ENCODE measurements at regions not wholly inside any gene's neighbourhood (a gene's known extent, or its start where the extent isn't known, plus 50 kb on each side); places are given as distances from the start of the nearest gene placed in this dataset.

DNA sequence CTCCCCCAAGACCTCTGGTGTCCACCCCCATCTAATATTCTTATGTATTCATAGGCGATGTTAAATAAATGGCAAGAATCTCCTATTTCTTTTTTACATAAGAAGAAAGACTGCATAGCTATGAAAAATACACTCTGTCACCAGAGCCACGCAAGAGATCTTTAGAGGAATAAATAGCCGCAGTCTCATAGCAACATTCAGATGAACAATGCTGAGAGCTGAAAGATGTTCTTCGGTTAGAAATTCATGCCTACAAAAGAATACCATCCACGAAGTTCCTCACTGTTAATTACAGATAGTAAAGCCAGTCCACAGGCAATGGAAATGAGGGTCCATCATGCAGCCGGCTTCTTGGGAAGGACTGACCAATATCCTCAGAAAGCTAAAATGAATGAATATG, 76.0 kb upstream of the SOD1 start:
- no peak overlapping the region for H3K4me3 ChIP-seq
- no peaks in the 10 kb centered on the region for H4K20me1 ChIP-seq (ENCODE audit: insufficient read depth, poor library complexity, severe bottlenecking)
- H3K9me3 ChIP-seq (ENCODE audit: low read depth), result no peaks in the 10 kb centered on the region
- WGBS (ENCODE audit: low lambda C conversion rate, missing lambda C conversion rate), result 84% methylated on average over 6 of the region's 6 CpGs
- H3K36me3 ChIP-seq (replicated peaks; ENCODE audit: insufficient read depth, low read depth), result no peaks in the 10 kb centered on the region
- H3K9me2 ChIP-seq (replicated peaks; ENCODE audit: insufficient read depth), result no peaks in the 10 kb centered on the region
- H3K27ac ChIP-seq, result no peak overlapping the region
- no peak for DNase-seq (ENCODE audit: low spot score)
- TF ChIP-seq, protein P1, sequence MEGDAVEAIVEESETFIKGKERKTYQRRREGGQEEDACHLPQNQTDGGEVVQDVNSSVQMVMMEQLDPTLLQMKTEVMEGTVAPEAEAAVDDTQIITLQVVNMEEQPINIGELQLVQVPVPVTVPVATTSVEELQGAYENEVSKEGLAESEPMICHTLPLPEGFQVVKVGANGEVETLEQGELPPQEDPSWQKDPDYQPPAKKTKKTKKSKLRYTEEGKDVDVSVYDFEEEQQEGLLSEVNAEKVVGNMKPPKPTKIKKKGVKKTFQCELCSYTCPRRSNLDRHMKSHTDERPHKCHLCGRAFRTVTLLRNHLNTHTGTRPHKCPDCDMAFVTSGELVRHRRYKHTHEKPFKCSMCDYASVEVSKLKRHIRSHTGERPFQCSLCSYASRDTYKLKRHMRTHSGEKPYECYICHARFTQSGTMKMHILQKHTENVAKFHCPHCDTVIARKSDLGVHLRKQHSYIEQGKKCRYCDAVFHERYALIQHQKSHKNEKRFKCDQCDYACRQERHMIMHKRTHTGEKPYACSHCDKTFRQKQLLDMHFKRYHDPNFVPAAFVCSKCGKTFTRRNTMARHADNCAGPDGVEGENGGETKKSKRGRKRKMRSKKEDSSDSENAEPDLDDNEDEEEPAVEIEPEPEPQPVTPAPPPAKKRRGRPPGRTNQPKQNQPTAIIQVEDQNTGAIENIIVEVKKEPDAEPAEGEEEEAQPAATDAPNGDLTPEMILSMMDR (IDR thresholded peaks at IDR 0.05; ENCODE audit: poor library complexity), result no peak
- TF ChIP-seq EZH2phosphoT487 (IDR thresholded peaks at IDR 0.05; ENCODE audit: low read depth, severe bottlenecking, unreplicated experiment) (no peak), EZH2 (IDR thresholded peaks at IDR 0.05; ENCODE audit: borderline replicate concordance) (no peak)
- no peaks in the 10 kb centered on the region for H3K79me2 ChIP-seq
- no peak overlapping the region for H3K4me2 ChIP-seq
- no peaks in the 10 kb centered on the region for H3K4me1 ChIP-seq (ENCODE audit: insufficient read depth)
- no peaks in the 10 kb centered on the region for H3K27me3 ChIP-seq
- H2AFZ ChIP-seq, result no peak overlapping the region

DNA sequence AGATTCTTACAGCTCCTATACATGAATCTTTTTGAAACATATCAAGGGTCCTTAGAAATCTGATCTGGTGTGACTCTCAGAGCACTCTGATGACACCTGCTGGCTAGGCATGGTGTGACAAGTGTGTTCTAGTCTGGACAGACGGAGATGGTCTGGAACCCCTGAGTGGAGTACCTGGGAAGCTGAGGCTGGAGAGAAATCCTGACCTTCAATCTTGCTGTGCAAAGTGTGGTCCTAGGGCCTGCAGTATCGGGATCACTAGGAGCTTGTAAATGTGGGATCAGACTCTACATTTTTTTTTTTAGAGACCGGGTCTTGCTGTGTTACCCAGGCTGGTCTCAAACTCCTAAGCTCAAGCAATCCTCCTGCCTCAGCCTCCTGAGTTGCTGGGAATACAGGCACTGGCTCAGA, 78.6 kb upstream of the SOD1 start:
- peak; percentile 81 for DNase-seq (ENCODE audit: low spot score)
- H3K27ac ChIP-seq, result no peak overlapping the region

DNA sequence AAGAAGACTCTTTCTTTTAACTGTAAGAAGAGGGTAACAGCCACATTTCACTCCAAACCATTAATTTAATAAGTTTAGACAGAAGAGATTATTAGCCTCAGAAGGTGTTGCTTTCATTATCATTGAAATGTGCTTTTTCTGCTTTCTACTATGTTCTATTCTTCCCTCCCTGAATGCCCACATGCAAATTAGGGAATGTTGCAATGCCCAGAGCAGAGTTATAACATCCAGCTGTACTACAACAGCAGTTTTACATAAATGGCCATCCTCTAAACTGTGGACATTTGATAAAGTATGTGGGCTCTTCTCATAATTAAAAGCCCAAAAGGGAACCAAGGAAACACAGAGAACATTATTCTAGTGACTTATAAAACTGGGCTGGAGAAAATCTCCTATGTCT, 82.2 kb upstream of the SOD1 start:
- H3K79me2 ChIP-seq, result no peaks in the 10 kb centered on the region
- no peaks in the 10 kb centered on the region for H4K20me1 ChIP-seq (ENCODE audit: insufficient read depth, poor library complexity, severe bottlenecking)
- H3K4me3 ChIP-seq, result no peak overlapping the region
- H3K27me3 ChIP-seq, result no peaks in the 10 kb centered on the region
- DNase-seq (ENCODE audit: low spot score), result no peak
- H3K9me2 ChIP-seq (replicated peaks; ENCODE audit: insufficient read depth), result no peaks in the 10 kb centered on the region
- H3K4me1 ChIP-seq (ENCODE audit: insufficient read depth), result no peaks in the 10 kb centered on the region
- no peaks in the 10 kb centered on the region for H3K36me3 ChIP-seq (replicated peaks; ENCODE audit: insufficient read depth, low read depth)
- no peak overlapping the region for H3K27ac ChIP-seq
- H3K9me3 ChIP-seq (ENCODE audit: low read depth), result no peaks in the 10 kb centered on the region
- no peak overlapping the region for H2AFZ ChIP-seq
- no peak for TF ChIP-seq EZH2phosphoT487 (IDR thresholded peaks at IDR 0.05; ENCODE audit: low read depth, severe bottlenecking, unreplicated experiment)
- no peak for TF ChIP-seq EZH2 (IDR thresholded peaks at IDR 0.05; ENCODE audit: borderline replicate concordance)
- TF ChIP-seq, protein P1 (IDR thresholded peaks at IDR 0.05; ENCODE audit: poor library complexity), result no peak
- H3K4me2 ChIP-seq, result no peak overlapping the region

More for the DNA sequence above, 78.6 kb upstream of the SOD1 start:
- H3K4me1 ChIP-seq (ENCODE audit: insufficient read depth), result no peaks in the 10 kb centered on the region
- no peak overlapping the region for H3K4me3 ChIP-seq
- H3K9me2 ChIP-seq (replicated peaks; ENCODE audit: insufficient read depth), result no peaks in the 10 kb centered on the region
- H3K36me3 ChIP-seq (replicated peaks; ENCODE audit: insufficient read depth, low read depth), result no peaks in the 10 kb centered on the region
- no peaks in the 10 kb centered on the region for H3K9me3 ChIP-seq (ENCODE audit: low read depth)
- H3K79me2 ChIP-seq, result no peaks in the 10 kb centered on the region
- H4K20me1 ChIP-seq (ENCODE audit: insufficient read depth, poor library complexity, severe bottlenecking), result no peaks in the 10 kb centered on the region
- TF ChIP-seq, protein P1 (IDR thresholded peaks at IDR 0.05; ENCODE audit: poor library complexity), result peak; percentile 90
- no peak for TF ChIP-seq EZH2phosphoT487 (IDR thresholded peaks at IDR 0.05; ENCODE audit: low read depth, severe bottlenecking, unreplicated experiment)
- H2AFZ ChIP-seq, result no peak overlapping the region
- no peak overlapping the region for H3K4me2 ChIP-seq
- H3K27me3 ChIP-seq, result no peaks in the 10 kb centered on the region
- WGBS (ENCODE audit: low lambda C conversion rate, missing lambda C conversion rate), result 45% methylated on average over 3 of the region's 3 CpGs

DNA sequence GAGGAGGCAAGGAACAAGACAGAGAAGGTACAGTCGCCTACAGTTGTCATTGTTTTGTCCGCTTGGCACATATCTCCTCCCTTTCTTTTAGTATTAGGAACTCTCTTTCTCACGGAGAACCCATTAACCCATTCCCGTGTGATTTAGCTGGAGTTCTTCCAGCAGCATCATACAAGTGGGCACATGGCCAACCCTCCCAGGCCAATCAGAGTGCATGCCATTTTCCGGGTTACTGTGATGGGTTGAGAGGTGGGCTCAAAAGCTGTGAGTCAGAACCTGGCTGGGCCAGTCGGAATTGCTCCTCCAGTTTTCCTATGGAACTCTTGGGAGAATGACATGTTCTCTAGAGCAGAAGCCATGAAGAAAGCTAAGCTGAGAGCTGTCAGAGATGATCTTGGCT, 83.1 kb upstream of the SOD1 start:
- TF ChIP-seq EZH2 (IDR thresholded peaks at IDR 0.05; ENCODE audit: borderline replicate concordance) (no peak), EZH2phosphoT487 (IDR thresholded peaks at IDR 0.05; ENCODE audit: low read depth, severe bottlenecking, unreplicated experiment) (no peak)
- TF ChIP-seq, protein P1 (IDR thresholded peaks at IDR 0.05; ENCODE audit: poor library complexity), result no peak
- WGBS (ENCODE audit: low lambda C conversion rate, missing lambda C conversion rate), result 89% methylated on average over 6 of the region's 6 CpGs

More for the DNA sequence above, 83.1 kb upstream of the SOD1 start:
- Histone ChIP-seq H3K27ac (no peak overlapping the region), H3K27me3 (no peaks in the 10 kb centered on the region), H3K4me1 (ENCODE audit: insufficient read depth) (no peaks in the 10 kb centered on the region), H4K20me1 (ENCODE audit: insufficient read depth, poor library complexity, severe bottlenecking) (no peaks in the 10 kb centered on the region), H3K4me2 (no peak overlapping the region), H3K36me3 (replicated peaks; ENCODE audit: insufficient read depth, low read depth) (no peaks in the 10 kb centered on the region), H3K79me2 (no peaks in the 10 kb centered on the region), H3K9me2 (replicated peaks; ENCODE audit: insufficient read depth) (no peaks in the 10 kb centered on the region), H3K9me3 (ENCODE audit: low read depth) (no peaks in the 10 kb centered on the region), H3K4me3 (no peak overlapping the region), H2AFZ (no peak overlapping the region)
- DNase-seq (ENCODE audit: low spot score), result no peak

Measured in hepatocyte (in vitro differentiated cells).